ENCODE measurements at regions not wholly inside any gene's neighbourhood (a gene's known extent, or its start where the extent isn't known, plus 50 kb on each side); places are given as distances from the start of the nearest gene placed in this dataset.
"Not testable (repeated sequence)": the region's sequence is repeated elsewhere in the genome, so short reads cannot be mapped to it uniquely, and the experiment has no call there.

DNA sequence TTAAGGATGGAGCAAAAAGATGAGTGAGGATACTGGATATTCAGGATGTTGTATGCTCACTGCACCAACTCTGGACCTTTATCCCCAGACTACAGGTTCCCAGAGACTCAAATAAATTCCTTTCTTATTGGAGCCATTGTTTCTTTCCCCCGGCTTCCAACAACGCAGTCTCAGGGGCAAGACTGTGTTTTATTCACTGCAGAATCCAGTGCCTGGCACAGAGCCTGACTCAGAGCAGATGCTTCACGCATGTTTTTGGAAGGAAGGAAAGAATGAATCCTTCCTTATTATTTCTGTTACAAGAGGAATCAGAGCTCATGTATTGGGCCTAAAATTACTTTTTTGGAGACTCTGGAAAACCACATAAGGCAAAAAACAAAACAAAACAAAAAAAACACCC is 96.0 kb upstream of the VGLL4 start:
- no peak overlapping the region for H3K4me3 ChIP-seq (ENCODE audit: low read depth, low read length)
- TF ChIP-seq, protein P1, sequence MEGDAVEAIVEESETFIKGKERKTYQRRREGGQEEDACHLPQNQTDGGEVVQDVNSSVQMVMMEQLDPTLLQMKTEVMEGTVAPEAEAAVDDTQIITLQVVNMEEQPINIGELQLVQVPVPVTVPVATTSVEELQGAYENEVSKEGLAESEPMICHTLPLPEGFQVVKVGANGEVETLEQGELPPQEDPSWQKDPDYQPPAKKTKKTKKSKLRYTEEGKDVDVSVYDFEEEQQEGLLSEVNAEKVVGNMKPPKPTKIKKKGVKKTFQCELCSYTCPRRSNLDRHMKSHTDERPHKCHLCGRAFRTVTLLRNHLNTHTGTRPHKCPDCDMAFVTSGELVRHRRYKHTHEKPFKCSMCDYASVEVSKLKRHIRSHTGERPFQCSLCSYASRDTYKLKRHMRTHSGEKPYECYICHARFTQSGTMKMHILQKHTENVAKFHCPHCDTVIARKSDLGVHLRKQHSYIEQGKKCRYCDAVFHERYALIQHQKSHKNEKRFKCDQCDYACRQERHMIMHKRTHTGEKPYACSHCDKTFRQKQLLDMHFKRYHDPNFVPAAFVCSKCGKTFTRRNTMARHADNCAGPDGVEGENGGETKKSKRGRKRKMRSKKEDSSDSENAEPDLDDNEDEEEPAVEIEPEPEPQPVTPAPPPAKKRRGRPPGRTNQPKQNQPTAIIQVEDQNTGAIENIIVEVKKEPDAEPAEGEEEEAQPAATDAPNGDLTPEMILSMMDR (IDR thresholded peaks at IDR 0.05; ENCODE audit: insufficient read depth, low read length) = no peak
- DNase-seq (ENCODE audit: low read depth) = peak; percentile 63

DNA sequence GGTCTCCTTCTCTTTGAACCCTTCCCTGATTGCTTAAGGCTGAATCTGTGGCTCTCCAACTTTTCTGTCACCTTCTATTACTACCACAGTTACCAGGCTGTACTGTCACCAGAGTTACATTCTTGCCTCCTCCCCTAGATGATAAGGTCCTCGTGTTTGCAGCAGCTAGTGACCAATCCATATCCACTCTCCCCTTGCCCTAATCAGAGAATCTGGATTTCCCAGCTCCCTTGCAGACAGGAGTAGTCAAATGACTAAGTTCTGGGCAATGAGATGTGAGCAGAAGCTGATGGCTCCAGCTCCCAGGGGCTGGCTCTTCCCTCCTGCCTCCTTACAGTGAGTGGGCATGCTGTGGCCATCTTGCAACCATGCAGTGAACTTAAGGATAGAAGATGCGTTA is 95.4 kb upstream of the VGLL4 start:
- TF ChIP-seq, protein P1 (IDR thresholded peaks at IDR 0.05; ENCODE audit: insufficient read depth, low read length) = no peak
- H3K4me3 ChIP-seq (ENCODE audit: low read depth, low read length) = no peak overlapping the region
- peak; percentile 33 for DNase-seq (ENCODE audit: low read depth)

DNA sequence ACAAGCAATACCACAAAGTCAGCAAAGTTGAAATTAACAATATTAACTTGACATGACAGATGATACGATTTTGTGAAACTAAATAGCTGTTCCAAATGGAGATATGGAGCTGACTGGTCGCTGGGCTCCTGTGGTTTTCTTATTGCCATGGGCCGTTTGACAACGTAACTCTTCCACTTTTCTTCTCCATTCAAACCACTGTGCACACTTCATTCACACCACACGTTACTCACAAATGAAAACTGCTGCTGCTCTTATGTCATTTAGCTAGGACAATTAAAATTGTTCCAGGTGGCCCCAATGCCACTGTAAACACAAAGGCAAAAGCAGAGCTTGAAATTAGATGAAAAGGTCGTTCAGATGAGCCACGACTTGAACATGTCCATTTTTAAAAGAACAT is 94.0 kb upstream of the VGLL4 start:
- no peak for DNase-seq (ENCODE audit: low read depth)
- H3K4me3 ChIP-seq (ENCODE audit: low read depth, low read length) = no peak overlapping the region
- TF ChIP-seq, protein P1 (IDR thresholded peaks at IDR 0.05; ENCODE audit: insufficient read depth, low read length) = no peak

DNA sequence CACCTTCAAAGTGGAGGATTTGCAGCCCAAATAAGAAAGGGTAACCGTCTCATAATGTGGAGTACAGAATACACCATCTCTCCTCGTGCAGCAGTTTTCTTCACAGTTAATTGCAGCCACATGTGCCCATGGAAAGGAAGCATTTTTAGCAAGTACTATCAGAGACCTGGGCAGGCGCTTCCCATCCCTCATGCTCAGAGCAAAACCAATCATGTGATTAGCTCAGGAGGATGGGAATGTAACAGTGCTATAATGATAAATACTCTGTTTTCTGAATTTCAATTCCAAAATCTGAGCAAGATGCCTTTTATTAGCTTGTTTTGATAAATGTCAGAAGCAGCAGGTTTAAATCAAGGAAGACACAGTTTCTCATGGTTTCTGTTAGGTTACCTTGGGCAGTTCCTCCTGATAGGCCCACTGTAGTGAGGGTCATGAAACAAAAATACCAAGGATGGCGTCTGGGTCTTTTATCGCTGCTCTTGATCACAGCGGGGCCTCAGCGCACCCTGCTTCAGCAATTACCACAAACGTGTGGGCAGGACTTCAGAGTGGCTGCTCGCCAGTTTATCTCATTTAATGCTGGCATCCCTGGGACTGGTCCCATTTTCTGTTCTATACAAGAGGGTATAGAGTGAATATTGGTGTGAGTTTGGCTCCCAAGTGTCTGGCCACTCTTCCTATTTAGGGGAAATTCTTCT is 92.6 kb upstream of the VGLL4 start:
- TF ChIP-seq, protein P1 (IDR thresholded peaks at IDR 0.05; ENCODE audit: insufficient read depth, low read length) = no peak
- no peak for DNase-seq (ENCODE audit: low read depth)

DNA sequence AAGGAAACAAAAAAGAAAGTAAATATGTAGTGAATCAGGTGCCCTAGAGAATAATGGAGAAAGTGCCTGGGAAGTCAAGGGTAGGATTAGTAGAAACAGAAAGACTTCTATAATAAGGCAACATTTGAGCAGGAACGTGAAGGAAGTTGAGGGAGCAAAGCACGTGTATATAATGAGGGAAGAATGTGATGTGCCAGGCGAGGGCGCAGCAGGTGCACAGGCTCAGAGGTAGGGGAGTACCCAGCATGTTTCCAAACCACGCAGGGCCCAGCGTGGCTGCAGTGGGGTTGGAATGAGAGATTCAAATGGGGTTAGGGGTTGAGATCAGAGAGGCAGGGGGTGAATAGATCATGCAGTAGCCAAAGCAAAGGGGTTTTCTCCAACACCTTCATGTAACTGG is 91.9 kb upstream of the VGLL4 start:
- no peak overlapping the region for H3K4me3 ChIP-seq (ENCODE audit: low read depth, low read length)
- no peak for DNase-seq (ENCODE audit: low read depth)
- TF ChIP-seq, protein P1 (IDR thresholded peaks at IDR 0.05; ENCODE audit: insufficient read depth, low read length) = no peak

More for the DNA sequence above, 92.6 kb upstream of the VGLL4 start:
- H3K4me3 ChIP-seq (ENCODE audit: low read depth, low read length) = no peak overlapping the region

DNA sequence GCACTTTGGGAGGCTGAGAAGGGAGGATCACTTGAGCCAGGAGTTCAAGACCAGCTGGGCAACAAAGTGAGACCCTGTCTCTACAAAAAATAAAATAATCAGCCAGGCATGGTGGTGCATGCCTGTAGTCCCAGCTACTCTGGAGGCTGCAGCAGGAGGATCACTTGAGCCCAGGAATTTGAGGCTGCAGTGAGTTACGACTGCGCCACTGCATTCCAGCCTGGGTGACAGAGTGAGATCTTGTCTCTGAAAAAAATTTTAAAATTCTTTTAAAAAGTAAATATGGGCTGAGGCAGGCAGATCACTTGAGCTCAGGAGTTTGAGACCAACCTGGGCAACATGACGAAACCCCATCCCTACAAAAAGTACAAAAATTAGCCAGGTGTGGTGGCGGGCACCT is 91.4 kb upstream of the VGLL4 start:
- H3K4me3 ChIP-seq (ENCODE audit: low read depth, low read length); DNase-seq (ENCODE audit: low read depth): not testable (repeated sequence)

DNA sequence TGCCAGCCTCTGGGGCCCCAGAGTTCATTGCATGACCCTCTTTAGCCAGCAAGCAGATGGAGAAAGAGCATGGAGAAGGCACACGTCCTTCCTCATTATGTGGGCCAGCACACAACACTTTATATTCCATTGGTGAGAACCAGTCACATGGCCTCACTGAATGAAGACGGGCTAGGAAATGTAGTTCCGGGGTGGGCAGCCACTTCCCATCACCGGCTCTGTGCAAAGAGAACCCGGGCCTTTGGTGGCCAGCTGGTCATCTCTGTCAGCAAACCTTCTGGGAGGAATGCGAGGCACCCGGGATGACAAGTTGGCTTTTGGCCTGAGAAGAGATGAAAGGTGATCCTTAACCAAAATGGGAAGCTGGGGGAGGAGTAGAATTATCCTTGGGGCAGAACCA is 90.2 kb upstream of the VGLL4 start:
- TF ChIP-seq, protein P1 (IDR thresholded peaks at IDR 0.05; ENCODE audit: insufficient read depth, low read length) = no peak

More for the DNA sequence above, 90.2 kb upstream of the VGLL4 start:
- no peak overlapping the region for H3K4me3 ChIP-seq (ENCODE audit: low read depth, low read length)
- DNase-seq (ENCODE audit: low read depth) = no peak

Data from fibroblast of the aortic adventitia (primary cell).